Panc1 (cell line): ENCODE measurements at regions not wholly inside any gene's neighbourhood (a gene's known extent, or its start where the extent isn't known, plus 50 kb on each side); places are given as distances from the start of the nearest gene placed in this dataset.

Source experiments
- ATAC-seq: fragments of 200-7000 bp; cut with Tn5 transposase; 2 replicates; pipeline ENCODE4 v1.9.1; 2020; ENCODE audit warnings: mild to moderate bottlenecking, moderate library complexity
- BruUV-seq: library from RNA; stranded (reverse); fragments of 400-500 nt; replicated peaks from 2 replicates; lab custom pipeline; 2021; lab: Mats Ljungman, UMichigan
- CTCF ChIA-PET: fragments of 300-600 bp; sonication (Branson Sonifier 250); formaldehyde crosslinking; loops from one replicate; lab custom pipeline; 2022; ENCODE audit warnings: antibody characterized with exemption; lab: Charles Lee
- POLR2A ChIA-PET: fragments of 300-600 bp; sonication (Branson Sonifier 250); formaldehyde crosslinking; loops from one replicate; lab custom pipeline; 2022; ENCODE audit warnings: antibody characterized with exemption; lab: Charles Lee
- DNase-seq: peaks from one replicate; pipeline ENCODE4 v3.0.0-alpha.2; 2010; ENCODE audit warnings: low read depth, low spot score
- H3K27ac ChIP-seq: 2 replicates; pipeline ENCODE4 v1.5.1; 2011; ENCODE audit warnings: mild to moderate bottlenecking, low read length, inconsistent platforms
- H3K27me3 ChIP-seq: fragments of 200-500 bp; sonication (Bioruptor generic); 2 replicates; pipeline ENCODE4 v1.6.0; 2014; ENCODE audit warnings: low read length, inconsistent platforms; ENCODE audit not compliant: control insufficient read depth, insufficient read depth
- H3K36me3 ChIP-seq: fragments of 200-500 bp; sonication (Bioruptor generic); 2 replicates; pipeline ENCODE4 v1.5.1; 2014; ENCODE audit warnings: inconsistent platforms, mild to moderate bottlenecking, low read length, moderate library complexity; ENCODE audit not compliant: control insufficient read depth, insufficient read depth
- H3K4me1 ChIP-seq: 2 replicates; pipeline ENCODE4 v1.5.1; 2011; ENCODE audit warnings: inconsistent platforms, mild to moderate bottlenecking, low read length, moderate library complexity; ENCODE audit not compliant: control insufficient read depth, insufficient read depth
- H3K4me3 ChIP-seq, 2 experiments: 2 replicates each; pipeline ENCODE4 v1.5.1; 2011 to 2012; ENCODE audit warnings: low read depth in 2 of 2, low read length in 2 of 2, mild to moderate bottlenecking in 2 of 2, inconsistent platforms in 1 of 2, moderate library complexity in 1 of 2
- H3K9me3 ChIP-seq: fragments of 200-500 bp; sonication (Bioruptor generic); 2 replicates; pipeline ENCODE4 v1.5.1; 2014; ENCODE audit warnings: low read depth, mild to moderate bottlenecking, inconsistent platforms, low read length, moderate library complexity; ENCODE audit not compliant: control insufficient read depth, insufficient read depth
- CTCF ChIP-seq: fragments of 450-650 bp; IDR thresholded peaks from 2 replicates; pipeline ENCODE4 v1.5.1; 2017; ENCODE audit warnings: mild to moderate bottlenecking
- POLR2AphosphoS5 ChIP-seq: IDR thresholded peaks from 2 replicates; pipeline ENCODE4 v1.6.1; 2012; ENCODE audit warnings: mild to moderate bottlenecking, low read depth, low read length, moderate library complexity
- REST ChIP-seq, 2 experiments: IDR thresholded peaks; 2 replicates each; pipeline ENCODE4 v1.6.1; 2011 to 2012; ENCODE audit warnings: low read depth in 2 of 2, control low read depth in 1 of 2, low read length in 1 of 2, mild to moderate bottlenecking in 1 of 2, moderate library complexity in 1 of 2; ENCODE audit not compliant: insufficient read depth in 1 of 2
- SIN3A ChIP-seq: IDR thresholded peaks from 2 replicates; pipeline ENCODE4 v1.6.1; 2012; ENCODE audit warnings: low read depth, mild to moderate bottlenecking, low read length, moderate library complexity, borderline replicate concordance; ENCODE audit not compliant: insufficient read depth
- TCF7L2 ChIP-seq: IDR thresholded peaks from 2 replicates; pipeline ENCODE4 v1.6.1; 2011; ENCODE audit warnings: mild to moderate bottlenecking, low read depth, low read length, inconsistent platforms
- in situ Hi-C: cut with HindIII; loops from 2 replicates; pipeline ENCODE4 v1.10.0; 2016; ENCODE audit warnings: low sequenced_read_pairs, low pct_unique_long_range_greater_than_20kb
- intact Hi-C: fragments of 100-400 bp; cut with micrococcal nuclease; formaldehyde crosslinking; loops from one replicate; pipeline ENCODE4 v1.10.0; 2022; ENCODE audit not compliant: unreplicated experiment

- ATAC-seq: no peak
- no peaks in the 10 kb centered on the region for H3K9me3 ChIP-seq
- H3K4me3 ChIP-seq: no peak overlapping the region
- POLR2A ChIA-PET: no interaction called here
- H3K36me3 ChIP-seq: no peaks in the 10 kb centered on the region
- no peak for DNase-seq
- TF ChIP-seq CTCF (no peak), SIN3A (no peak), REST (IDR thresholded peaks at IDR 0.05; ENCODE audit: insufficient read depth in 1 of 2, low read depth in 2 of 2, low read length in 1 of 2) (no peak), POLR2AphosphoS5 (no peak), TCF7L2 (no peak)
- in situ Hi-C loops: no loop called here
- H3K27ac ChIP-seq: no peak overlapping the region
- H3K4me1 ChIP-seq: no peaks in the 10 kb centered on the region
- intact Hi-C loops: no loop called here
- BruUV-seq: no TSS peak
- CTCF ChIA-PET: no interaction called here
- no peaks in the 10 kb centered on the region for H3K27me3 ChIP-seq
Observed at GRCh38 chr2:129139380-129139779, 820.7 kb upstream of the HS6ST1 start.

GRCh38 chr2:129142465-129142864 lies 823.8 kb upstream of the HS6ST1 start:
- Histone ChIP-seq H3K4me1 (no peaks in the 10 kb centered on the region), H3K4me3 (no peak overlapping the region), H3K36me3 (no peaks in the 10 kb centered on the region), H3K27me3 (no peaks in the 10 kb centered on the region), H3K9me3 (no peaks in the 10 kb centered on the region), H3K27ac (no peak overlapping the region)
- in situ Hi-C loops: no loop called here
- BruUV-seq: no TSS peak
- TF ChIP-seq SIN3A (no peak), POLR2AphosphoS5 (no peak), CTCF (no peak), REST (IDR thresholded peaks at IDR 0.05; ENCODE audit: insufficient read depth in 1 of 2, low read depth in 2 of 2, low read length in 1 of 2) (no peak), TCF7L2 (no peak)
- ChIA-PET POLR2A (no interaction called here), CTCF (no interaction called here)
- intact Hi-C loops: no loop called here
- DNase-seq (no peak), ATAC-seq (no peak)
